HG03025 (cell line): ENCODE measurements at regions not wholly inside any gene's neighbourhood (a gene's known extent, or its start where the extent isn't known, plus 50 kb on each side); places are given as distances from the start of the nearest gene placed in this dataset.
"Not testable (repeated sequence)": the region's sequence is repeated elsewhere in the genome, so short reads cannot be mapped to it uniquely, and the experiment has no call there.

Experiments used
- ATAC-seq: cut with Tn5 transposase; IDR thresholded peaks from one replicate; pipeline ENCODE4 v1.9.1; 2021; ENCODE audit warnings: mild to moderate bottlenecking, moderate library complexity; ENCODE audit not compliant: unreplicated experiment, low FRiP score

- no peak for ATAC-seq
These were observed 154.0 kb downstream of the REEP3 start for GRCh38 chr10:63675171-63675570.

- ATAC-seq, result no peak
These were observed 155.8 kb downstream of the REEP3 start for GRCh38 chr10:63677001-63677400.

- ATAC-seq, result not testable (repeated sequence)
These were observed 159.3 kb downstream of the REEP3 start for GRCh38 chr10:63680545-63680944.

- ATAC-seq, result no peak
These were observed 160.9 kb downstream of the REEP3 start for GRCh38 chr10:63681993-63682697.

- not testable (repeated sequence) for ATAC-seq
These were observed 161.5 kb downstream of the REEP3 start for GRCh38 chr10:63682698-63683052.

- ATAC-seq, result no peak
These were observed 162.0 kb downstream of the REEP3 start for GRCh38 chr10:63683223-63683622.

- no peak for ATAC-seq
These were observed 162.5 kb downstream of the REEP3 start for GRCh38 chr10:63683686-63684085.

- ATAC-seq, result no peak
These were observed 163.2 kb downstream of the REEP3 start for GRCh38 chr10:63684257-63684936.

GRCh38 chr10:63689768-63690167, 168.6 kb downstream of the REEP3 start:
- no peak for ATAC-seq

GRCh38 chr10:63692220-63692896, 171.2 kb downstream of the REEP3 start:
- ATAC-seq, result no peak

- not testable (repeated sequence) for ATAC-seq
These were observed 171.8 kb downstream of the REEP3 start for GRCh38 chr10:63693021-63693420.

GRCh38 chr10:63696205-63696604, 175.0 kb downstream of the REEP3 start:
- ATAC-seq, result no peak

GRCh38 chr10:63697956-63698786, 177.0 kb downstream of the REEP3 start:
- ATAC-seq, result peak; percentile 54

GRCh38 chr10:63698787-63699150, 177.6 kb downstream of the REEP3 start:
- ATAC-seq, result no peak

- ATAC-seq, result no peak
These were observed 178.8 kb downstream of the REEP3 start for GRCh38 chr10:63699785-63700613.

- no peak for ATAC-seq
These were observed 179.5 kb downstream of the REEP3 start for GRCh38 chr10:63700631-63701156.

GRCh38 chr10:63702092-63702491, 180.9 kb downstream of the REEP3 start:
- ATAC-seq, result no peak

- peak; percentile 43 for ATAC-seq
These were observed 182.0 kb downstream of the REEP3 start for GRCh38 chr10:63703113-63703670.

GRCh38 chr10:63703740-63704345, 182.6 kb downstream of the REEP3 start:
- ATAC-seq, result no peak
